Renal cortical epithelial cell (primary cell): ENCODE measurements at regions not wholly inside any gene's neighbourhood (a gene's known extent, or its start where the extent isn't known, plus 50 kb on each side); places are given as distances from the start of the nearest gene placed in this dataset.

Experiments used
- DNase-seq: peaks from one replicate; pipeline ENCODE4 v3.0.0-alpha.2; 2011; ENCODE audit warnings: low read depth

GRCh38 chr7:106775975-106776607 lies 89.0 kb upstream of the PIK3CG start:
- no peak for DNase-seq

GRCh38 chr7:106776618-106777347 lies 88.3 kb upstream of the PIK3CG start:
- no peak for DNase-seq

GRCh38 chr7:106777674-106778299 lies 87.3 kb upstream of the PIK3CG start:
- DNase-seq = no peak

- DNase-seq = peak; percentile 44
Observed at GRCh38 chr7:106778656-106779250, 86.3 kb upstream of the PIK3CG start.

GRCh38 chr7:106779877-106780276 lies 85.2 kb upstream of the PIK3CG start:
- peak; percentile 81 for DNase-seq

- DNase-seq = no peak
Observed at GRCh38 chr7:106781007-106781406, 84.1 kb upstream of the PIK3CG start.

- DNase-seq = no peak
Observed at GRCh38 chr7:106781828-106782544, 83.1 kb upstream of the PIK3CG start.

GRCh38 chr7:106783286-106783685 lies 81.8 kb upstream of the PIK3CG start:
- DNase-seq = no peak

GRCh38 chr7:106788637-106789036 lies 76.4 kb upstream of the PIK3CG start:
- no peak for DNase-seq

- no peak for DNase-seq
Observed at GRCh38 chr7:106791526-106791925, 73.6 kb upstream of the PIK3CG start.

GRCh38 chr7:106792233-106792926 lies 72.7 kb upstream of the PIK3CG start:
- DNase-seq = no peak

GRCh38 chr7:106793015-106793975 lies 71.8 kb upstream of the PIK3CG start:
- DNase-seq = peak; percentile 36

GRCh38 chr7:106794276-106795083 lies 70.6 kb upstream of the PIK3CG start:
- no peak for DNase-seq

GRCh38 chr7:106795084-106795876 lies 69.8 kb upstream of the PIK3CG start:
- no peak for DNase-seq

- no peak for DNase-seq
Observed at GRCh38 chr7:106795877-106796231, 69.2 kb upstream of the PIK3CG start.

- no peak for DNase-seq
Observed at GRCh38 chr7:106797937-106798336, 67.1 kb upstream of the PIK3CG start.

- DNase-seq = no peak
Observed at GRCh38 chr7:106802589-106802988, 62.5 kb upstream of the PIK3CG start.

- no peak for DNase-seq
Observed at GRCh38 chr7:106806556-106806955, 58.5 kb upstream of the PIK3CG start.

- no peak for DNase-seq
Observed at GRCh38 chr7:106807474-106807873, 57.6 kb upstream of the PIK3CG start.
